Forelimb muscle (tissue), 1 donor: ENCODE measurements at regions not wholly inside any gene's neighbourhood (a gene's known extent, or its start where the extent isn't known, plus 50 kb on each side); places are given as distances from the start of the nearest gene placed in this dataset.

Experiments used
- DNase-seq: peaks from one replicate; pipeline ENCODE4 v3.0.0-alpha.2; 2013; ENCODE audit warnings: low read depth

- DNase-seq = no peak
Observed at GRCh38 chr2:134141598-134142340, 112.1 kb upstream of the MGAT5 start.

- no peak for DNase-seq
Observed at GRCh38 chr2:134142341-134142738, 111.5 kb upstream of the MGAT5 start.

- DNase-seq = no peak
Observed at GRCh38 chr2:134142903-134143302, 111.0 kb upstream of the MGAT5 start.

- no peak for DNase-seq
Observed at GRCh38 chr2:134143568-134143967, 110.3 kb upstream of the MGAT5 start.

- DNase-seq = no peak
Observed at GRCh38 chr2:134144081-134144596, 109.7 kb upstream of the MGAT5 start.

GRCh38 chr2:134144651-134145050 is 109.2 kb upstream of the MGAT5 start:
- DNase-seq = no peak

GRCh38 chr2:134145519-134145918 is 108.4 kb upstream of the MGAT5 start:
- DNase-seq = no peak

- no peak for DNase-seq
Observed at GRCh38 chr2:134146161-134146560, 107.7 kb upstream of the MGAT5 start.

GRCh38 chr2:134146620-134147019 is 107.3 kb upstream of the MGAT5 start:
- no peak for DNase-seq

- DNase-seq = no peak
Observed at GRCh38 chr2:134148172-134148571, 105.7 kb upstream of the MGAT5 start.

GRCh38 chr2:134148843-134149472 is 104.9 kb upstream of the MGAT5 start:
- DNase-seq = no peak

- DNase-seq = no peak
Observed at GRCh38 chr2:134149904-134150303, 104.0 kb upstream of the MGAT5 start.

- DNase-seq = no peak
Observed at GRCh38 chr2:134150760-134151159, 103.1 kb upstream of the MGAT5 start.

GRCh38 chr2:134152045-134153010 is 101.5 kb upstream of the MGAT5 start:
- no peak for DNase-seq

- no peak for DNase-seq
Observed at GRCh38 chr2:134153294-134153880, 100.5 kb upstream of the MGAT5 start.

GRCh38 chr2:134154246-134154645 is 99.6 kb upstream of the MGAT5 start:
- DNase-seq = no peak

GRCh38 chr2:134155134-134155533 is 98.7 kb upstream of the MGAT5 start:
- no peak for DNase-seq

GRCh38 chr2:134158295-134158694 is 95.6 kb upstream of the MGAT5 start:
- DNase-seq = no peak

GRCh38 chr2:134161170-134161547 is 92.7 kb upstream of the MGAT5 start:
- DNase-seq = no peak

GRCh38 chr2:134163336-134163735 is 90.5 kb upstream of the MGAT5 start:
- no peak for DNase-seq

- no peak for DNase-seq
Observed at GRCh38 chr2:134164306-134164705, 89.6 kb upstream of the MGAT5 start.

- no peak for DNase-seq
Observed at GRCh38 chr2:134167015-134167414, 86.9 kb upstream of the MGAT5 start.
